Endothelial cell of umbilical vein (primary cell): ENCODE measurements at regions not wholly inside any gene's neighbourhood (a gene's known extent, or its start where the extent isn't known, plus 50 kb on each side); places are given as distances from the start of the nearest gene placed in this dataset.

Source experiments
- BruUV-seq: library from RNA; stranded (reverse); fragments of 400-500 nt; replicated peaks from 2 replicates; lab custom pipeline; 2021; lab: Mats Ljungman, UMichigan
- CTCF ChIA-PET: fragments of 300-600, 350-600 bp; sonication (Branson Sonifier 250); formaldehyde crosslinking; loops from one replicate; lab custom pipeline; 2021; ENCODE audit warnings: antibody characterized with exemption, inconsistent platforms; lab: Charles Lee
- POLR2A ChIA-PET: fragments of 300-600, 350-600 bp; sonication (Branson Sonifier 250); formaldehyde crosslinking; loops from one replicate; lab custom pipeline; 2021; ENCODE audit warnings: antibody characterized with exemption, inconsistent platforms; lab: Charles Lee
- DNase-seq: peaks from one replicate; pipeline ENCODE4 v3.0.0-alpha.2; 2011; ENCODE audit warnings: low read depth, low spot score
- FAIRE-seq: peaks from 2 replicates; lab custom pipeline; 2011; peaks lifted over from hg19 to GRCh38; lab: Jason Lieb, UNC
- H2AFZ ChIP-seq: 2 replicates; pipeline ENCODE4 v1.6.0; 2012; ENCODE audit warnings: low read depth, low read length, control low read depth, inconsistent platforms
- H3K27ac ChIP-seq: 2 replicates; pipeline ENCODE4 v1.5.1; 2011; ENCODE audit warnings: low read depth, mild to moderate bottlenecking, control low read depth, low read length, moderate library complexity; ENCODE audit not compliant: insufficient read depth
- H3K27me3 ChIP-seq, 2 experiments: 2 replicates each; pipeline versions ENCODE4 v1.6.0 to v1.6.1; 2011; ENCODE audit warnings: low read length in 2 of 2, mixed read lengths in 1 of 2; ENCODE audit not compliant: control insufficient read depth in 2 of 2, insufficient read depth in 2 of 2
- H3K36me3 ChIP-seq, 2 experiments: 2 replicates in 1 of 2; 3 replicates in 1 of 2; pipeline ENCODE4 v1.5.1; 2011; ENCODE audit warnings: low read length in 2 of 2, mild to moderate bottlenecking in 1 of 2, moderate library complexity in 1 of 2; ENCODE audit not compliant: control insufficient read depth in 2 of 2, insufficient read depth in 2 of 2; ENCODE audit errors: extremely low read depth in 1 of 2
- H3K4me1 ChIP-seq: 3 replicates; pipeline ENCODE4 v1.5.1; 2011; ENCODE audit warnings: mild to moderate bottlenecking, low read length; ENCODE audit not compliant: control insufficient read depth, insufficient read depth; ENCODE audit errors: extremely low read depth
- H3K4me2 ChIP-seq: 2 replicates; pipeline ENCODE4 v1.6.1; 2011; ENCODE audit warnings: low read length, control low read depth, mixed read lengths; ENCODE audit not compliant: insufficient read depth
- H3K4me3 ChIP-seq, 3 experiments: fragments of 200-600 bp in 1 of 3; sonication (generic), shearing (Covaris generic) in 1 of 3; replicated peaks in 1 of 3; 2 replicates each; pipeline ENCODE4 v1.5.1; 2011 to 2016; ENCODE audit warnings: control low read depth in 3 of 3, low read length in 3 of 3, mild to moderate bottlenecking in 2 of 3, inconsistent platforms in 1 of 3, low read depth in 1 of 3, moderate library complexity in 1 of 3; ENCODE audit not compliant: insufficient read depth in 1 of 3
- H3K79me2 ChIP-seq: 2 replicates; pipeline ENCODE4 v1.6.0; 2012; ENCODE audit warnings: low read length, inconsistent platforms; ENCODE audit not compliant: control insufficient read depth, insufficient read depth
- H3K9ac ChIP-seq: replicated peaks from 2 replicates; pipeline ENCODE3; 2011; ENCODE audit warnings: low read length, control low read depth; ENCODE audit not compliant: insufficient read depth; ENCODE audit errors: extremely low read depth
- H3K9me1 ChIP-seq: replicated peaks from 3 replicates; pipeline ENCODE4 v1.6.0; 2011; ENCODE audit warnings: mild to moderate bottlenecking, low read length; ENCODE audit not compliant: control insufficient read depth, insufficient read depth; ENCODE audit errors: extremely low read depth
- H3K9me3 ChIP-seq: replicated peaks from 2 replicates; pipeline ENCODE4 v1.5.1; 2012; ENCODE audit warnings: low read length, inconsistent platforms; ENCODE audit not compliant: control insufficient read depth, insufficient read depth
- H4K20me1 ChIP-seq: replicated peaks from 2 replicates; pipeline ENCODE3; 2011; ENCODE audit warnings: mild to moderate bottlenecking, low read length; ENCODE audit not compliant: control insufficient read depth, insufficient read depth; ENCODE audit errors: extremely low read depth
- EZH2 ChIP-seq: IDR thresholded peaks from 2 replicates; pipeline ENCODE4 v1.6.1; 2012; ENCODE audit warnings: borderline replicate concordance, low read depth, mild to moderate bottlenecking, moderate library complexity, low read length, inconsistent platforms; ENCODE audit not compliant: severe bottlenecking
- FOS ChIP-seq: IDR thresholded peaks from 2 replicates; pipeline ENCODE4 v1.6.1; 2011; ENCODE audit warnings: mild to moderate bottlenecking, low read length, moderate library complexity, borderline replicate concordance; ENCODE audit not compliant: insufficient read depth
- GATA2 ChIP-seq: IDR thresholded peaks from 2 replicates; pipeline ENCODE4 v1.7.0; 2011; ENCODE audit warnings: low read depth, mild to moderate bottlenecking, moderate library complexity, mixed read lengths, low read length; ENCODE audit not compliant: insufficient read length, insufficient read depth
- JUN ChIP-seq: IDR thresholded peaks from 2 replicates; pipeline ENCODE4 v1.6.1; 2011; ENCODE audit warnings: borderline replicate concordance, low read depth; ENCODE audit not compliant: insufficient read length, insufficient read depth
- MAX ChIP-seq: IDR thresholded peaks from 2 replicates; pipeline ENCODE4 v1.6.1; 2011; ENCODE audit not compliant: insufficient read depth, insufficient read length
- MYC ChIP-seq: IDR thresholded peaks from one replicate; pipeline ENCODE4 v1.6.1; 2011; ENCODE audit warnings: mild to moderate bottlenecking, low read depth, low read length
- POLR2A ChIP-seq: IDR thresholded peaks from 2 replicates; pipeline ENCODE4 v1.6.1; 2012; ENCODE audit warnings: low read depth, mild to moderate bottlenecking, control low read depth, low read length
- POLR2AphosphoS5 ChIP-seq: IDR thresholded peaks from 2 replicates; pipeline ENCODE4 v1.6.1; 2012; ENCODE audit warnings: low read depth, mild to moderate bottlenecking, control low read depth, low read length, moderate library complexity; ENCODE audit not compliant: insufficient read depth
- dilution Hi-C: fragments of 300-500 bp; cut with MboI; formaldehyde crosslinking; loops from one replicate; pipeline ENCODE4 v1.15.0; 2019; ENCODE audit warnings: low sequenced_read_pairs; ENCODE audit not compliant: extremely low pct_ligation_motif_present
- intact Hi-C: fragments of 100-400 bp; cut with micrococcal nuclease; formaldehyde crosslinking; loops from one replicate; pipeline ENCODE4 v1.10.0; 2022
- TF ChIP-seq, protein P1 (sequence below), 2 donors: IDR thresholded peaks; 1 replicate in 1 of 2; 2 replicates in 1 of 2; pipeline ENCODE4 v1.5.1; 2011; ENCODE audit warnings: low read length in 2 of 2, mild to moderate bottlenecking in 2 of 2, moderate library complexity in 2 of 2, control low read depth in 1 of 2, inconsistent platforms in 1 of 2, low read depth in 1 of 2; ENCODE audit not compliant: insufficient read depth in 1 of 2; ENCODE audit errors: extremely low read depth in 1 of 2

- intact Hi-C loops, result no loop called here
- H2AFZ ChIP-seq, result no peak overlapping the region
- H3K27me3 ChIP-seq, result no peaks in the 10 kb centered on the region
- dilution Hi-C loops, result no loop called here
- ChIA-PET POLR2A (no interaction called here), CTCF (interaction anchor here (0.9 kb wide), 2 partner anchors 15 kb away, joined by 3 to 4 read pairs; no protein-coding TSS in a partner anchor)
- no peaks in the 10 kb centered on the region for H3K9me3 ChIP-seq
- no peak for FAIRE-seq
- H3K4me3 ChIP-seq, result no peak overlapping the region
- H4K20me1 ChIP-seq, result no peaks in the 10 kb centered on the region
- H3K9ac ChIP-seq, result no peak overlapping the region
- H3K9me1 ChIP-seq, result no peaks in the 10 kb centered on the region
- no peak overlapping the region for H3K27ac ChIP-seq
- H3K4me2 ChIP-seq, result no peak overlapping the region
- TF ChIP-seq, protein P1, sequence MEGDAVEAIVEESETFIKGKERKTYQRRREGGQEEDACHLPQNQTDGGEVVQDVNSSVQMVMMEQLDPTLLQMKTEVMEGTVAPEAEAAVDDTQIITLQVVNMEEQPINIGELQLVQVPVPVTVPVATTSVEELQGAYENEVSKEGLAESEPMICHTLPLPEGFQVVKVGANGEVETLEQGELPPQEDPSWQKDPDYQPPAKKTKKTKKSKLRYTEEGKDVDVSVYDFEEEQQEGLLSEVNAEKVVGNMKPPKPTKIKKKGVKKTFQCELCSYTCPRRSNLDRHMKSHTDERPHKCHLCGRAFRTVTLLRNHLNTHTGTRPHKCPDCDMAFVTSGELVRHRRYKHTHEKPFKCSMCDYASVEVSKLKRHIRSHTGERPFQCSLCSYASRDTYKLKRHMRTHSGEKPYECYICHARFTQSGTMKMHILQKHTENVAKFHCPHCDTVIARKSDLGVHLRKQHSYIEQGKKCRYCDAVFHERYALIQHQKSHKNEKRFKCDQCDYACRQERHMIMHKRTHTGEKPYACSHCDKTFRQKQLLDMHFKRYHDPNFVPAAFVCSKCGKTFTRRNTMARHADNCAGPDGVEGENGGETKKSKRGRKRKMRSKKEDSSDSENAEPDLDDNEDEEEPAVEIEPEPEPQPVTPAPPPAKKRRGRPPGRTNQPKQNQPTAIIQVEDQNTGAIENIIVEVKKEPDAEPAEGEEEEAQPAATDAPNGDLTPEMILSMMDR (IDR thresholded peaks at IDR 0.05; ENCODE audit: extremely low read depth in 1 of 2, insufficient read depth in 1 of 2, low read depth in 1 of 2, low read length in 2 of 2), result no peak
- TF ChIP-seq POLR2AphosphoS5, result no peak
- no peak for TF ChIP-seq POLR2A
- no peak for TF ChIP-seq MAX
- no peaks in the 10 kb centered on the region for H3K4me1 ChIP-seq
- BruUV-seq, result no TSS peak
- H3K79me2 ChIP-seq, result no peaks in the 10 kb centered on the region
- DNase-seq, result no peak
- no peaks in the 10 kb centered on the region for H3K36me3 ChIP-seq
Observed at GRCh38 chr7:17495655-17496394, 197.4 kb downstream of the AHR start.

- H3K79me2 ChIP-seq, result no peaks in the 10 kb centered on the region
- no peak overlapping the region for H2AFZ ChIP-seq
- CTCF ChIA-PET, result interaction anchor here (0.9 to 1.7 kb wide), 4 partner anchors 14 to 196 kb away, joined by 3 to 4 read pairs (median 4); no protein-coding TSS in a partner anchor
- dilution Hi-C loops (no loop called here), intact Hi-C loops (no loop called here)
- no peaks in the 10 kb centered on the region for H3K9me3 ChIP-seq
- POLR2A ChIA-PET, result no interaction called here
- no peak for DNase-seq
- no peak overlapping the region for H3K4me3 ChIP-seq
- no peaks in the 10 kb centered on the region for H3K9me1 ChIP-seq
- H3K36me3 ChIP-seq, result no peaks in the 10 kb centered on the region
- H3K4me1 ChIP-seq, result no peaks in the 10 kb centered on the region
- no peak overlapping the region for H3K4me2 ChIP-seq
- TF ChIP-seq GATA2 (no peak), FOS (no peak), EZH2 (no peak), MAX (no peak), JUN (no peak), POLR2AphosphoS5 (no peak), POLR2A (no peak), MYC (no peak)
- TF ChIP-seq, protein P1 (IDR thresholded peaks at IDR 0.05; ENCODE audit: extremely low read depth in 1 of 2, insufficient read depth in 1 of 2, low read depth in 1 of 2, low read length in 2 of 2), result no peak
- H4K20me1 ChIP-seq, result no peaks in the 10 kb centered on the region
- no peaks in the 10 kb centered on the region for H3K27me3 ChIP-seq
- BruUV-seq, result no TSS peak
- FAIRE-seq, result no peak
- H3K27ac ChIP-seq, result no peak overlapping the region
- H3K9ac ChIP-seq, result no peak overlapping the region
Observed at GRCh38 chr7:17497136-17497535, 198.7 kb downstream of the AHR start.
